Stimulated activated CD8-positive, alpha-beta memory T cell treated with anti-CD3 and anti-CD28 coated beads, Interleukin-15, amount 100 ng/mL, for 24 hours (primary cell): ENCODE measurements at regions not wholly inside any gene's neighbourhood (a gene's known extent, or its start where the extent isn't known, plus 50 kb on each side); places are given as distances from the start of the nearest gene placed in this dataset.

Source experiments
- DNase-seq: peaks from one replicate; pipeline ENCODE4 v3.0.0-alpha.2; 2020; ENCODE audit warnings: low read depth

- DNase-seq: no peak
Observed at GRCh38 chr2:5990086-5990485, 297.9 kb downstream of the SOX11 start.

GRCh38 chr2:5991305-5991968, 299.3 kb downstream of the SOX11 start:
- no peak for DNase-seq

GRCh38 chr2:5995832-5996231, 303.6 kb downstream of the SOX11 start:
- no peak for DNase-seq

- no peak for DNase-seq
Observed at GRCh38 chr2:6008186-6008585, 316.0 kb downstream of the SOX11 start.

- DNase-seq: no peak
Observed at GRCh38 chr2:6008726-6009125, 316.5 kb downstream of the SOX11 start.

- DNase-seq: no peak
Observed at GRCh38 chr2:6010163-6010562, 318.0 kb downstream of the SOX11 start.

GRCh38 chr2:6011921-6012320, 319.7 kb downstream of the SOX11 start:
- DNase-seq: no peak

- DNase-seq: no peak
Observed at GRCh38 chr2:6017736-6018286, 325.6 kb downstream of the SOX11 start.

GRCh38 chr2:6024229-6024628, 332.0 kb downstream of the SOX11 start:
- no peak for DNase-seq

- no peak for DNase-seq
Observed at GRCh38 chr2:6024784-6025183, 332.6 kb downstream of the SOX11 start.

GRCh38 chr2:6025391-6025790, 333.2 kb downstream of the SOX11 start:
- DNase-seq: no peak

- DNase-seq: no peak
Observed at GRCh38 chr2:6027066-6027465, 334.9 kb downstream of the SOX11 start.

GRCh38 chr2:6031200-6031867, 339.1 kb downstream of the SOX11 start:
- DNase-seq: no peak

GRCh38 chr2:6036211-6036610, 344.0 kb downstream of the SOX11 start:
- DNase-seq: no peak

GRCh38 chr2:6043238-6043637, 351.1 kb downstream of the SOX11 start:
- no peak for DNase-seq

GRCh38 chr2:6052649-6053048, 360.5 kb downstream of the SOX11 start:
- no peak for DNase-seq

GRCh38 chr2:6053743-6054142, 361.6 kb downstream of the SOX11 start:
- DNase-seq: no peak

- no peak for DNase-seq
Observed at GRCh38 chr2:6054161-6054671, 362.0 kb downstream of the SOX11 start.

- DNase-seq: no peak
Observed at GRCh38 chr2:6060992-6061663, 368.9 kb downstream of the SOX11 start.

- DNase-seq: no peak
Observed at GRCh38 chr2:6064757-6065156, 372.6 kb downstream of the SOX11 start.

GRCh38 chr2:6065703-6066102, 373.5 kb downstream of the SOX11 start:
- no peak for DNase-seq

GRCh38 chr2:6067089-6067488, 374.9 kb downstream of the SOX11 start:
- no peak for DNase-seq

- DNase-seq: no peak
Observed at GRCh38 chr2:6067806-6068205, 375.6 kb downstream of the SOX11 start.
